GM12878 (cell line): ENCODE measurements at regions not wholly inside any gene's neighbourhood (a gene's known extent, or its start where the extent isn't known, plus 50 kb on each side); places are given as distances from the start of the nearest gene placed in this dataset.

Source experiments
- CTCF ChIP-seq, 3 experiments: IDR thresholded peaks in 2 of 3; conservative IDR thresholded peaks in 1 of 3; 2 replicates each; pipeline ENCODE4 v1.5.1; 2011; ENCODE audit warnings: low read depth in 3 of 3, low read length in 3 of 3, mild to moderate bottlenecking in 3 of 3, control low read depth in 2 of 3, moderate library complexity in 2 of 3, inconsistent platforms in 1 of 3, mixed read lengths in 1 of 3; ENCODE audit not compliant: control insufficient read depth in 2 of 3, insufficient read depth in 1 of 3; ENCODE audit errors: extremely low read depth in 1 of 3
- EP300 ChIP-seq, 2 experiments: fragments of 150-350 bp in 1 of 2; IDR thresholded peaks; 2 replicates each; pipeline ENCODE4 v1.6.1; 2011 to 2012; ENCODE audit warnings: low read depth in 2 of 2, low read length in 2 of 2, borderline replicate concordance in 1 of 2, improper control_type of control experiment in 1 of 2, inconsistent platforms in 1 of 2; ENCODE audit not compliant: control insufficient read depth in 1 of 2
- EZH2 ChIP-seq: IDR thresholded peaks from 2 replicates; pipeline ENCODE4 v1.6.1; 2012; ENCODE audit warnings: low read depth, mild to moderate bottlenecking, control low read depth, inconsistent platforms, low read length, borderline replicate concordance; ENCODE audit not compliant: control insufficient read depth
- IRF4 ChIP-seq: IDR thresholded peaks from 2 replicates; pipeline ENCODE4 v1.6.1; 2011; ENCODE audit warnings: low read depth, low read length
- NR2C1 ChIP-seq: fragments of 450-650 bp; IDR thresholded peaks from 2 replicates; pipeline ENCODE4 v1.6.1; 2017; ENCODE audit warnings: antibody characterized with exemption, mild to moderate bottlenecking, moderate library complexity
- SRF ChIP-seq, 2 experiments: IDR thresholded peaks; 2 replicates each; pipeline ENCODE4 v1.6.1; 2011; ENCODE audit warnings: low read depth in 2 of 2, low read length in 2 of 2, mild to moderate bottlenecking in 1 of 2, moderate library complexity in 1 of 2
- TBL1XR1 ChIP-seq: IDR thresholded peaks from 2 replicates; pipeline ENCODE4 v1.6.1; 2012; ENCODE audit warnings: low read depth, low read length, improper control_type of control experiment
- TF ChIP-seq, protein P1 (sequence below): fragments of 450-650 bp; IDR thresholded peaks from 2 replicates; pipeline ENCODE4 v1.6.1; 2017; ENCODE audit warnings: antibody characterized with exemption, mild to moderate bottlenecking, moderate library complexity
- TF ChIP-seq, protein P2 (sequence below): IDR thresholded peaks from 2 replicates; pipeline ENCODE4 v1.6.1; 2012; ENCODE audit warnings: low read depth, low read length, improper control_type of control experiment

- TF ChIP-seq CTCF (IDR thresholded peaks at IDR 0.05 in 2 of 3, conservative IDR thresholded peaks at IDR 0.05 in 1 of 3; ENCODE audit: control insufficient read depth in 2 of 3, extremely low read depth in 1 of 3, insufficient read depth in 1 of 3, low read depth in 3 of 3, low read length in 3 of 3) (no peak), TBL1XR1 (no peak), EZH2 (no peak), EP300 (IDR thresholded peaks at IDR 0.05; ENCODE audit: borderline replicate concordance in 1 of 2, control insufficient read depth in 1 of 2, low read depth in 2 of 2, low read length in 2 of 2) (no peak), NR2C1 (no peak), SRF (IDR thresholded peaks at IDR 0.05; ENCODE audit: low read depth in 2 of 2, low read length in 2 of 2) (no peak), IRF4 (no peak)
- TF ChIP-seq, protein P1, sequence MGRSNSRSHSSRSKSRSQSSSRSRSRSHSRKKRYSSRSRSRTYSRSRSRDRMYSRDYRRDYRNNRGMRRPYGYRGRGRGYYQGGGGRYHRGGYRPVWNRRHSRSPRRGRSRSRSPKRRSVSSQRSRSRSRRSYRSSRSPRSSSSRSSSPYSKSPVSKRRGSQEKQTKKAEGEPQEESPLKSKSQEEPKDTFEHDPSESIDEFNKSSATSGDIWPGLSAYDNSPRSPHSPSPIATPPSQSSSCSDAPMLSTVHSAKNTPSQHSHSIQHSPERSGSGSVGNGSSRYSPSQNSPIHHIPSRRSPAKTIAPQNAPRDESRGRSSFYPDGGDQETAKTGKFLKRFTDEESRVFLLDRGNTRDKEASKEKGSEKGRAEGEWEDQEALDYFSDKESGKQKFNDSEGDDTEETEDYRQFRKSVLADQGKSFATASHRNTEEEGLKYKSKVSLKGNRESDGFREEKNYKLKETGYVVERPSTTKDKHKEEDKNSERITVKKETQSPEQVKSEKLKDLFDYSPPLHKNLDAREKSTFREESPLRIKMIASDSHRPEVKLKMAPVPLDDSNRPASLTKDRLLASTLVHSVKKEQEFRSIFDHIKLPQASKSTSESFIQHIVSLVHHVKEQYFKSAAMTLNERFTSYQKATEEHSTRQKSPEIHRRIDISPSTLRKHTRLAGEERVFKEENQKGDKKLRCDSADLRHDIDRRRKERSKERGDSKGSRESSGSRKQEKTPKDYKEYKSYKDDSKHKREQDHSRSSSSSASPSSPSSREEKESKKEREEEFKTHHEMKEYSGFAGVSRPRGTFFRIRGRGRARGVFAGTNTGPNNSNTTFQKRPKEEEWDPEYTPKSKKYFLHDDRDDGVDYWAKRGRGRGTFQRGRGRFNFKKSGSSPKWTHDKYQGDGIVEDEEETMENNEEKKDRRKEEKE, result no peak
- TF ChIP-seq, protein P2, sequence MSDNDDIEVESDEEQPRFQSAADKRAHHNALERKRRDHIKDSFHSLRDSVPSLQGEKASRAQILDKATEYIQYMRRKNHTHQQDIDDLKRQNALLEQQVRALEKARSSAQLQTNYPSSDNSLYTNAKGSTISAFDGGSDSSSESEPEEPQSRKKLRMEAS, result no peak
These were observed 158.1 kb upstream of the ZNF385D start for GRCh38 chr3:21909096-21909495.
